PC-9 (cell line): ENCODE measurements at regions not wholly inside any gene's neighbourhood (a gene's known extent, or its start where the extent isn't known, plus 50 kb on each side); places are given as distances from the start of the nearest gene placed in this dataset.

Experiments
- BruUV-seq: library from RNA; stranded (reverse); fragments of 400-500 nt; replicated peaks from 2 replicates; lab custom pipeline; 2021; lab: Mats Ljungman, UMichigan
- CTCF ChIA-PET: fragments of 300-600 bp; sonication (Branson Sonifier 250); formaldehyde crosslinking; loops from one replicate; lab custom pipeline; 2022; ENCODE audit warnings: antibody characterized with exemption; lab: Charles Lee
- POLR2A ChIA-PET: fragments of 300-600 bp; sonication (Branson Sonifier 250); formaldehyde crosslinking; loops from one replicate; lab custom pipeline; 2022; ENCODE audit warnings: antibody characterized with exemption; ENCODE audit not compliant: unreplicated experiment; lab: Charles Lee
- DNase-seq, 2 experiments: peaks; one replicate each; pipeline versions ENCODE4 v3.0.0 to v3.0.0-alpha.2; 2015 to 2022; ENCODE audit warnings: mixed read lengths in 1 of 2
- H2AFZ ChIP-seq: fragments of 200-600 bp; sonication (generic); 2 replicates; pipeline ENCODE4 v1.8.1; 2017; ENCODE audit warnings: antibody characterized with exemption
- H3F3A ChIP-seq: fragments of 200-600 bp; sonication (generic); 2 replicates; pipeline ENCODE4 v1.8.1; 2017; ENCODE audit warnings: antibody characterized with exemption, mild to moderate bottlenecking, low read depth; ENCODE audit not compliant: insufficient read depth
- H3K27ac ChIP-seq: fragments of 200-600 bp; sonication (generic); 2 replicates; pipeline ENCODE4 v1.6.1; 2016; ENCODE audit warnings: mixed run types
- H3K27me3 ChIP-seq: fragments of 200-600 bp; sonication (generic); 2 replicates; pipeline ENCODE4 v1.6.1; 2016; ENCODE audit warnings: low read depth, mixed run types; ENCODE audit not compliant: insufficient read depth
- H3K36me3 ChIP-seq: fragments of 200-600 bp; sonication (generic); 2 replicates; pipeline ENCODE4 v1.6.1; 2016; ENCODE audit warnings: low read depth, mixed run types
- H3K4me1 ChIP-seq: fragments of 200-600 bp; sonication (generic); replicated peaks from 2 replicates; pipeline ENCODE4 v1.6.1; 2016; ENCODE audit warnings: mixed run types; ENCODE audit not compliant: insufficient read depth
- H3K4me2 ChIP-seq: fragments of 200-600 bp; sonication (generic); 2 replicates; pipeline ENCODE4 v1.6.1; 2017; ENCODE audit warnings: mixed run types
- H3K4me3 ChIP-seq: fragments of 200-600 bp; sonication (generic); 2 replicates; pipeline ENCODE4 v1.6.1; 2016; ENCODE audit warnings: mixed run types
- H3K79me2 ChIP-seq: fragments of 200-600 bp; sonication (generic); 2 replicates; pipeline ENCODE4 v1.6.1; 2017; ENCODE audit warnings: low read depth, mixed run types
- H3K9me2 ChIP-seq: fragments of 200-600 bp; sonication (generic); 2 replicates; pipeline ENCODE4 v1.8.1; 2017; ENCODE audit warnings: mild to moderate bottlenecking; ENCODE audit not compliant: insufficient read depth
- H3K9me3 ChIP-seq: fragments of 200-600 bp; sonication (generic); 2 replicates; pipeline ENCODE4 v1.8.1; 2016; ENCODE audit warnings: low read depth; ENCODE audit not compliant: insufficient read depth
- H4K20me1 ChIP-seq: fragments of 200-600 bp; sonication (generic); 2 replicates; pipeline ENCODE4 v1.8.1; 2017; ENCODE audit not compliant: insufficient read depth
- CTCF ChIP-seq: fragments of 200-600 bp; sonication (generic); conservative IDR thresholded peaks from 2 replicates; pipeline ENCODE4 v1.6.1; 2017; ENCODE audit warnings: mixed run types, antibody characterized with exemption, mild to moderate bottlenecking, moderate library complexity
- EZH2 ChIP-seq: fragments of 200-600 bp; sonication (generic); IDR thresholded peaks from 2 replicates; pipeline ENCODE4 v1.8.0; 2017; ENCODE audit warnings: antibody characterized with exemption, low read depth
- intact Hi-C: fragments of 100-400 bp; cut with micrococcal nuclease; formaldehyde crosslinking; loops from one replicate; pipeline ENCODE4 v1.10.0; 2022; ENCODE audit not compliant: unreplicated experiment

- no peaks in the 10 kb centered on the region; the same call in 1 of the 2 replicates for H3K4me1 ChIP-seq
- H3K27me3 ChIP-seq = no peaks in the 10 kb centered on the region
- TF ChIP-seq EZH2 (no peak), CTCF (no peak)
- ChIA-PET POLR2A (no interaction called here), CTCF (no interaction called here)
- no peaks in the 10 kb centered on the region for H3K9me2 ChIP-seq
- DNase-seq = no peak
- H3K4me2 ChIP-seq = no peak overlapping the region
- H3K4me3 ChIP-seq = no peak overlapping the region
- H3K27ac ChIP-seq = no peak overlapping the region
- H3K9me3 ChIP-seq = no peaks in the 10 kb centered on the region
- H2AFZ ChIP-seq = no peak overlapping the region
- BruUV-seq = no TSS peak
- H4K20me1 ChIP-seq = no peaks in the 10 kb centered on the region
- no peaks in the 10 kb centered on the region for H3K79me2 ChIP-seq
- no peaks in the 10 kb centered on the region for H3F3A ChIP-seq
- intact Hi-C loops = no loop called here
- H3K36me3 ChIP-seq = no peaks in the 10 kb centered on the region
These were observed 276.4 kb downstream of the VRK1 start for GRCh38 chr14:97073622-97074021.

- Histone ChIP-seq H3K9me3 (no peaks in the 10 kb centered on the region), H3K27ac (no peak overlapping the region), H3K9me2 (no peaks in the 10 kb centered on the region), H2AFZ (no peak overlapping the region), H3K4me2 (no peak overlapping the region), H3K79me2 (no peaks in the 10 kb centered on the region), H3K4me1 (no peaks in the 10 kb centered on the region; the same call in 1 of the 2 replicates), H3K36me3 (no peaks in the 10 kb centered on the region), H3F3A (no peaks in the 10 kb centered on the region), H3K4me3 (no peak overlapping the region), H4K20me1 (no peaks in the 10 kb centered on the region), H3K27me3 (no peaks in the 10 kb centered on the region)
- CTCF ChIA-PET = no interaction called here
- POLR2A ChIA-PET = no interaction called here
- no peak for TF ChIP-seq EZH2
- TF ChIP-seq CTCF = no peak
- intact Hi-C loops = no loop called here
- DNase-seq = no peak
- no TSS peak for BruUV-seq
These were observed 277.3 kb downstream of the VRK1 start for GRCh38 chr14:97074456-97074855.

- intact Hi-C loops = no loop called here
- Histone ChIP-seq H3F3A (no peaks in the 10 kb centered on the region), H4K20me1 (no peaks in the 10 kb centered on the region), H3K79me2 (no peaks in the 10 kb centered on the region), H3K4me3 (no peak overlapping the region), H2AFZ (no peak overlapping the region), H3K9me3 (no peaks in the 10 kb centered on the region), H3K4me2 (no peak overlapping the region), H3K9me2 (no peaks in the 10 kb centered on the region), H3K36me3 (no peaks in the 10 kb centered on the region), H3K27ac (no peak overlapping the region), H3K27me3 (no peaks in the 10 kb centered on the region), H3K4me1 (no peaks in the 10 kb centered on the region; the same call in 1 of the 2 replicates)
- no peak for TF ChIP-seq EZH2
- no peak for TF ChIP-seq CTCF
- no peak for DNase-seq
- POLR2A ChIA-PET = no interaction called here
- CTCF ChIA-PET = no interaction called here
- BruUV-seq = no TSS peak
These were observed 277.7 kb downstream of the VRK1 start for GRCh38 chr14:97074856-97075255.
